Fibroblast of mammary gland (primary cell): ENCODE measurements at regions not wholly inside any gene's neighbourhood (a gene's known extent, or its start where the extent isn't known, plus 50 kb on each side); places are given as distances from the start of the nearest gene placed in this dataset.

Source experiments
- DNase-seq: peaks from one replicate; pipeline ENCODE4 v3.0.0-alpha.2; 2010; ENCODE audit warnings: low read depth
- H3K4me3 ChIP-seq: 2 replicates; pipeline ENCODE4 v1.5.1; 2011; ENCODE audit warnings: low read depth, mild to moderate bottlenecking, low read length, moderate library complexity; ENCODE audit not compliant: control insufficient read depth
- TF ChIP-seq, protein P1 (sequence below): conservative IDR thresholded peaks from 2 replicates; pipeline ENCODE4 v1.5.1; 2011; ENCODE audit warnings: low read depth, low read length, inconsistent platforms; ENCODE audit not compliant: control insufficient read depth, insufficient read depth

GRCh38 chr11:110948112-110948511, 235.9 kb upstream of the ARHGAP20 start:
- TF ChIP-seq, protein P1, sequence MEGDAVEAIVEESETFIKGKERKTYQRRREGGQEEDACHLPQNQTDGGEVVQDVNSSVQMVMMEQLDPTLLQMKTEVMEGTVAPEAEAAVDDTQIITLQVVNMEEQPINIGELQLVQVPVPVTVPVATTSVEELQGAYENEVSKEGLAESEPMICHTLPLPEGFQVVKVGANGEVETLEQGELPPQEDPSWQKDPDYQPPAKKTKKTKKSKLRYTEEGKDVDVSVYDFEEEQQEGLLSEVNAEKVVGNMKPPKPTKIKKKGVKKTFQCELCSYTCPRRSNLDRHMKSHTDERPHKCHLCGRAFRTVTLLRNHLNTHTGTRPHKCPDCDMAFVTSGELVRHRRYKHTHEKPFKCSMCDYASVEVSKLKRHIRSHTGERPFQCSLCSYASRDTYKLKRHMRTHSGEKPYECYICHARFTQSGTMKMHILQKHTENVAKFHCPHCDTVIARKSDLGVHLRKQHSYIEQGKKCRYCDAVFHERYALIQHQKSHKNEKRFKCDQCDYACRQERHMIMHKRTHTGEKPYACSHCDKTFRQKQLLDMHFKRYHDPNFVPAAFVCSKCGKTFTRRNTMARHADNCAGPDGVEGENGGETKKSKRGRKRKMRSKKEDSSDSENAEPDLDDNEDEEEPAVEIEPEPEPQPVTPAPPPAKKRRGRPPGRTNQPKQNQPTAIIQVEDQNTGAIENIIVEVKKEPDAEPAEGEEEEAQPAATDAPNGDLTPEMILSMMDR: no peak
- no peak overlapping the region for H3K4me3 ChIP-seq
- peak; percentile 84 for DNase-seq

DNA sequence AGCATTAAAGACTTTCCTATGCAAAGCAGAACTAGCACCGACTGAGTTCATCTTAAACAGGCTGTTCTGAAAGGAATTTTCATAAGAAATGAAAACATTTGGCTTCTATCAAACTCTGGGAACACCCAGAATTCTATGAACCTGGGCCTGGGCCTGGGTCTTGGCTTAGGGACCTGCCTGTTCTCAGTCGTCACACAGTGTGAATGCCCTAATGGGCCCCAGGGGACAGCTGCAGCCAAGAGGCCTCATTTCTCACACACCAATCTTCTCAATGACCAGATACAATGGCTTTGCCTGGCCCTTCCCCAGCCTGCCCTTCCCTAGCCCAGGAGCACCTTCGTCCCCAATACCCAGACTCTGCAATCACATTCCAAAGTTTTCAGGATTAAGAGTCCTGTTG, 234.9 kb upstream of the ARHGAP20 start:
- TF ChIP-seq, protein P1: no peak
- H3K4me3 ChIP-seq: no peak overlapping the region
- no peak for DNase-seq

DNA sequence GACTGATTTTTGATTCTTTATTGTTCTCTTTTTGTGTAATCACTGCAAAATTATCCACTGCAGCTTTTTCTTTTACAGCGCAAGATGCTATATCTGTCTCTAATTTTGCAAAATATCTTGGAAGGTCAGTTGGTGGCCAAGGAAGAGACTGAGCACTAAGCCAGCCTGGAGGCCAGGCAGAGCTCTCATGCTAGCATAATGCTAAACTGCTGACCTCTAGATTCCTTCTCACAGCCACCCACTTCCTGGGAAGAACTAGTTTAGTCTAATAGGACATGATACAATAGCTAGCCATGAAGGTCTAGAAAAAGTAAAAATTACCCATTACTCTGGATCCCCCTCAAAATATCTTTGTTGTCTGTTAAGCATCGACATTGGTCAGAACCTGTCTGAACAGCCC, 227.2 kb upstream of the ARHGAP20 start:
- no peak for DNase-seq
- TF ChIP-seq, protein P1: no peak
- no peak overlapping the region for H3K4me3 ChIP-seq

DNA sequence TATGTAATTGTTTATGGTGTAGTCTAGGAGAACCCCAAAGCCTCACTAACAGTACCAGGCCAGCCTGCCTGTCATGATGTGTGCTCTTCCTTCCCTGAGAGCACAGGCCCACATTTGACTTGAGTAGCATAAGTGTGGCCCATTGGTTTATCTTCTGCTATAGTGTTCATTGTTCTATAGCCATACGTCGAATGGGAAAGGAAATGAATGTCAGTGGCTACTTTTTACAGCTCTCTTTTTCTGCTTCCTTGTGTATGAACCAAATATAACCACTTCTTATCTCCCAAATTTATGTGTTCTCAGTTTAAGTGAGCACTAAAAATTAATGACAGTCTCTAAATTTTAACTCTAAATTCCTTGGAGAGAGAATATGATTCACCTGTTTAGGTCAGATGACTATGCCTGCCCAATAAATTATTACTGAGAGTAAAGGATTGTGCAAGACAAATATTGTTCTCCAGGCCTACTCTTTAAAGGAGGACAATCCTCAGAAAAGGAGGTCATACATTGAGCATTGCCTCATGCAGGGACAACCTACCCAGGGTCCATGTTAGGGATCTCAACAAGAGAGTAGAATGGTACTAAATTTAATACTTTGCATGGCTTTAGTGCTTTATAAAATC, 222.9 kb upstream of the ARHGAP20 start:
- TF ChIP-seq, protein P1: no peak
- no peak for DNase-seq

DNA sequence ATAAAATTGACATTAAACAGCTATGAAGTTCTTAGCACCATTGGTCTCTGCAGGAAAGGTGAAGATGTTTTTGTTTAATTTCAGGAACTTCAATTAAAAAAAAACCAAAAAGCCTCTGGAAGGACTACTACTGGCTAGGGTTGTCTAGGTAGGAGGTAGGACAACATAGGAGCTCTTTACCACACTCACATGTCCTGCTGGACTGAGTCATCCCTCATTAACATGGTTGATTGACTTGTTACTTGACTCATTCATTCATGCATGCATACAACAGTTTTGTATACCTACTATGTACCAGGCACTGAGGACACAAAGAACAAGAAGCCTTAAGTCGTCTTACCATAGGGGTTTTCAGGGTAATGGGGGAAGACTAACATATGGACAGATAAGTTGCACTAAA, 216.9 kb upstream of the ARHGAP20 start:
- H3K4me3 ChIP-seq: no peak overlapping the region
- TF ChIP-seq, protein P1: no peak
- no peak for DNase-seq

More for the DNA sequence above, 222.9 kb upstream of the ARHGAP20 start:
- no peak overlapping the region for H3K4me3 ChIP-seq

DNA sequence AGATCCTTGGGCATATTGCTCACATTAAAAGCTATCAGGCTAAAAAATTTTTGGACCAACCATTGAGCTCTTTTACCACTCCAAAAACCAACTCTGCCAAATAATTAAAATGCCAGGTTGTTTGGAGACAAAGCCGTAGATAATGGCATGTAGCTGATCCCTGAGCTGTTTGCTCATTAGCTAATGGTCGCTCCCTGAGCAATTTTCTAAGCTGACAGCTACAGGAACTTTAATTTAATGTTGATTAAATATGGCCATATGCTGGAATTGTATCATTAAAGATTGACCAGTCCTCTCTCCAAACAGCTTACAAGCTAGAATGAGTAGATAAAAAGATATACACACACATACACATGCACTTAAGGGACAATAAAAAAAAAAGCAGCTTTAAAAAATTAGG, 216.2 kb upstream of the ARHGAP20 start:
- TF ChIP-seq, protein P1: no peak
- no peak for DNase-seq
- no peak overlapping the region for H3K4me3 ChIP-seq
